AG10803 (cell line): ENCODE measurements at regions not wholly inside any gene's neighbourhood (a gene's known extent, or its start where the extent isn't known, plus 50 kb on each side); places are given as distances from the start of the nearest gene placed in this dataset.

Experiments
- DNase-seq: peaks from one replicate; pipeline ENCODE4 v3.0.0; 2010; ENCODE audit warnings: low read depth
- H3K4me3 ChIP-seq: 2 replicates; pipeline ENCODE4 v1.5.1; 2011; ENCODE audit warnings: mild to moderate bottlenecking, low read length, control low read depth
- TF ChIP-seq, protein P1 (sequence below): conservative IDR thresholded peaks from 2 replicates; pipeline ENCODE4 v1.5.1; 2011; ENCODE audit warnings: mild to moderate bottlenecking, low read length, control low read depth, inconsistent platforms

DNA sequence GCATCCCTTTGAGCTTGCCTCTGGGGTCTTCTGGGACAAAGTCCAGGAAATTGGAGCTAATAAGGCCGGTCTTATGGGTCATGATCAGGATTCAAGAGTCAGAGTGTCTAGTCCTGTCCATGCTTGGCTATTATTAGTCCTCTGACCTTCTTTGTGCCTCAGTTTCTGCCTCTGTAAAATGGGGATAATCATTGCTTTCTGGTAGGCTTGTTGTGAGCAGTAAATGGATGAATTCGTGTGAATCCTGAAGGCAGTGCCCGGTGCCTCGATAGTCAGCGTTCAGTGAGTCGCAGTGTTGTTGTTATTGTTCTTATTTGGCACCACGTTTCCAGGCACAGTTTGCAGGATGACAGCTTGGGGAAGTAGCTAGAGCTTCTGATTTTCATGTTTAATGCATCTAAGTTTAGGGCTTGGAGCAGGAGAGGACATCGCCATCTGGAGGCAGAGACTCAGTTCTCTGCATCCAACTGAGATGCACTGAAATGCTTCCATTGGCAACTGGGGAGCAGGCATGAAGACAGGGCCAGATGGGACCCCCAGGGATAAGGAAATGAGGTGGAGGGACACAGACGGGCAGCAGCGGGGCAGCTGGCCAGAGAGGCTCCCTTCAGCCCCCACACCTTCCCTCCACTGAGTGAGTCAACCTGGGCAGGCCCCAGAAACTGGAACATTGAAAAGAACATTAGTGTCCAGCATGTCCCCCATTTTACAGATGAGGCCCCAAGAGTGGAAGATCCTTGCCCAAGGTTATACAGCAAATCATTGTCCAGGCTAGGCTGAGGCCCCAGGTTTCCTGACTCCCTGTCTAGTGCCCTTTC is 160.3 kb downstream of the PTPRU start:
- TF ChIP-seq, protein P1, sequence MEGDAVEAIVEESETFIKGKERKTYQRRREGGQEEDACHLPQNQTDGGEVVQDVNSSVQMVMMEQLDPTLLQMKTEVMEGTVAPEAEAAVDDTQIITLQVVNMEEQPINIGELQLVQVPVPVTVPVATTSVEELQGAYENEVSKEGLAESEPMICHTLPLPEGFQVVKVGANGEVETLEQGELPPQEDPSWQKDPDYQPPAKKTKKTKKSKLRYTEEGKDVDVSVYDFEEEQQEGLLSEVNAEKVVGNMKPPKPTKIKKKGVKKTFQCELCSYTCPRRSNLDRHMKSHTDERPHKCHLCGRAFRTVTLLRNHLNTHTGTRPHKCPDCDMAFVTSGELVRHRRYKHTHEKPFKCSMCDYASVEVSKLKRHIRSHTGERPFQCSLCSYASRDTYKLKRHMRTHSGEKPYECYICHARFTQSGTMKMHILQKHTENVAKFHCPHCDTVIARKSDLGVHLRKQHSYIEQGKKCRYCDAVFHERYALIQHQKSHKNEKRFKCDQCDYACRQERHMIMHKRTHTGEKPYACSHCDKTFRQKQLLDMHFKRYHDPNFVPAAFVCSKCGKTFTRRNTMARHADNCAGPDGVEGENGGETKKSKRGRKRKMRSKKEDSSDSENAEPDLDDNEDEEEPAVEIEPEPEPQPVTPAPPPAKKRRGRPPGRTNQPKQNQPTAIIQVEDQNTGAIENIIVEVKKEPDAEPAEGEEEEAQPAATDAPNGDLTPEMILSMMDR, result peak; percentile 49
- H3K4me3 ChIP-seq, result no peak overlapping the region
- peak; percentile 18 for DNase-seq

DNA sequence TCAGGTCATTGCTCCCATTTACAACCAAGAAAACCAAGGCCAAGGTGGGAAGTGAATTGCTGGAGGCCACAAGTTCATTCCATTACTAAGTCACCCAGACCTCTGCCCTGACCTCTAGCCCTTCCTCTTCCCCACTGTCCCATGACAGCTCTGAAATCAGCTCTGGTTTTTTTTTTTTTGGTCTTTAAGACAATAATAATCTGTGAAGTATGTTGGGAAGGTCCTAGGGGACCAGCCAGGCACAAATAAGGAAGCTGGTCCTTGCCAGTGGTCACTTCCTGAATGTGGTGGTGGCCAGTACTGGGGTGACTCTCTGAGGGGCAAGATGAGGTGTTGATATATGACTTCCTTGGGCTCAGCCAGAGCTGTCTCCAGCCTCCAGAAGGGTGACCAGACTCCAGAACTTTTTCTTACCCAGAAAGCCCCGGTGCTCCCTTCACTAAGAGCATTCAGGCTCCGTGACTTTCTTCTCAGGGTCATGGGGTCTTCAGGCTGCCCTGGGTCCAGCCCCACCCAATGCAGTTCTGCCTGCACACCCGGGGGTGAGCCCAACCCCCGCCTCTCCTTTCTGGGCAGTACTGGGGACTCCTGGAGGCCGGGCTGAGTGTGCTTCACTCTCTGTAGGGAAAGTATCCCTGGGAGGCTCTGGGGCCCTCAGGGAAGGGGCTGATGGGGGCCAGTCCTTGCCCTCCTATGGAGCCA is 159.6 kb downstream of the PTPRU start:
- DNase-seq, result peak; percentile 32
- no peak overlapping the region for H3K4me3 ChIP-seq
- TF ChIP-seq, protein P1, result no peak

DNA sequence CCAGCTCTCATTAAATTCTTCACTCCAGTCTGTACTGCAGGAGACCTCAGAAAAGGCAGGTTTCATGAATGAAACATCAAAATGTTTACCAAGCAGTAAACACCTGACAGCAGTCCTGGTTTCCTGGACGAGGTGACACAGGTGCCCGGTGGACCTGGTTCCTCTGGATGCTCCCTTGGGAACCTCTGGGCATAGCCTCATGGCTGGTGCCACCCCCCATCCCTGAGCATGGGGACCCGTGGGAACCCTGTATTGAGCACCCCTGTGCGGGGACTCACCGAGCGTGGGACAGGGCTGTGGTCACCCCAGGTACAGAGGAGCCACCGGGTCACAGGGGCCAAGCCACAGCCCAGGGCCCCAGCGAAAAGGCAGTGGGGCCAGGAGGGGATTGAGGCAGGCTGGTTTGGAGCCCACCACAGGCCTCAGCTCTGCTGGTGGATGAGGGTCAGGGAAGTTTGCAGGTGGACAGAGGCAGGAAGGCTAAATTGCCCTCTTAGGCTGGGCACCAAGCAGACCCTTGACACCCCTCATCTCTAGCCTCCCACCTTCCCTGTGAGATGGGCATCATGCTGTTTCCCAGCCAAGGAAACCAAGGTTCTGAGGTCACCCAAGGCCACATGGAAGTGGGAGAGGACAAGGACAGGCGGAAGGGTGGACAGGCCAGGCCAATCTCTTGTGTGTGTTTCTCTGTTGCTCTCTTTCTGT is 158.4 kb downstream of the PTPRU start:
- TF ChIP-seq, protein P1, result no peak
- no peak for DNase-seq
- no peak overlapping the region for H3K4me3 ChIP-seq

DNA sequence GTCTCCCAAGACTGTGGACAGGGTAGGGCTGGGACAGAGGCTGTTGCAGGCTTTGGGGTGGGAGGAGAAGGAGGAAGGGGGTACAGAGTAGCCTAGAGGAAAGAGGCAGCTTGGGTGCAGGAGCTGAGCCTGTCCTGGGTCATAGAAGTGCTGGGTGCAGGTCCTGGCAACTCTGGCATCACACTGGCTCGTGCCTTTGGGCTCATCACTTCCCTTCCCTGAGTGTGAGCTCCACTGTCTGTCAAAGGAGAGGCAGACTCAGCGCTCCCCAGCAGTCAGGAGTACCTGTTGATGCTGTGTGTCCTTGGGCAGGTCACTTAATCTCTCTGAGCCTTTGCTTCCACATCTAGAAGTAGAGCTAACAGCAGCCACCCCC is 157.1 kb downstream of the PTPRU start:
- no peak for DNase-seq
- TF ChIP-seq, protein P1, result no peak
- H3K4me3 ChIP-seq, result no peak overlapping the region

DNA sequence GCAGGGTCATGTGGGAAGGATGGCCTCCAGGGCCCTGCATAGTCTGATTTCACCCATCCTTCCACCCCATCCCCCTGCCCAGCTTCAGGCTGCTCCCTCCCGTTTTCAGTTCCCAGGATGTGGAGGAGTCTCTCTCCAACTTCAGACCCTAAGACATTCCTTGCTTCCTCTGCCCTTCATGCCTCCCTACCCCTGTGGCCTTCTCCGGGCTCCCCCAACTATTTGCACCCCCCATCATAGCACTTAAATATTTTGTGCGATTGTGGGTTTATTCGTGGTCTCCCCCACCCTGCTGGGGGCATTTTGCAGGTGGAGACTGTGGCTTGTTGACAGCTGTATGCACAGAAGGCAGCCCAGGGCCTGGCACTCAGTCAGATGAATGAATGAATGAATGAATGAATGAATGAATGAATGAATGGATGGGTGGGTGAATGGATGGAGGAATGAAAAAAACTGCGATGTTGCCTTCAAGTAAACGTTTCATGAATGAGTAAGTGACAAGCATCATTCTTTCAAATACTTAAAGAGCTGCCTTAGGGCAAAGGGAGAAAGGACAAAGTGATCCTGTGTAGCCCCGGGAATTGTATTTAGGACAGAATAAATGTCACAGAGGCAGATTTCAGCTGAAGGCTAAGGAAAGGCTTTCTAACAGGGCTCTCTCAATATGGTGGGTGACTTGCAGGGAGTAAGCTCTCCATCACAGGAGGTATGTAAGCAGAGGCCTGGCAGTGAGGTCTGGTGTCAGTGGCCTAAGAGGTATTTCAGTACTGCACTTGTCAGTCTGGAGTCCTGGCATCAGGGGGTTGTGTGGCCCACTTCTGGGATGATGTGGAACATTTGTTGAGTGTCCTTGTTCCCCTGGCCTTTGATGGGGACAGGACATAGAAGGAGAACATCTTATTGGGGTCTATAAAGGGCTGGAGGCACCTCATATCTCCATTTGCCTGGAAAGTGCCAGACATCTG is 156.4 kb downstream of the PTPRU start:
- TF ChIP-seq, protein P1, result no peak
- H3K4me3 ChIP-seq, result no peak overlapping the region

DNA sequence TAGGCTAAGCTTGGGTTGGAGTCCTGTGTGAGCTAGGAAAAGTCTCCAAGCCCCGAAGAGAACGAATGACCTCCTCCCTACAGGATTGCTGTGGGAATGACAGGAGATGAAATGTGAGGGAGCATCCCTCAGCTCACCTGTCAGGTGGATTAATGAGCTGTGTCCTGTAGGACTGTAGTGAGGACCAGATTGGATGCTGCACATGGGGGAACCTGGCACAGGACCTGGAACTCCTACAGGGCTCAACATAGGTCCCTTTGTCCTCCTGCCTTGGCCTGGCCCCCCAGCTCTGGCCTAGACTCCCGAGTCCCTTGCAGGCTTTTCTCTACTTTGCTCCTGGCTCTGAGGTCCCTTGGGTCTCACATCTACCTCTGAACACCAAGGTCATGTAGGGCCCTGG is 155.7 kb downstream of the PTPRU start:
- H3K4me3 ChIP-seq, result no peak overlapping the region
- TF ChIP-seq, protein P1, result no peak
- DNase-seq, result no peak

More for the DNA sequence above, 156.4 kb downstream of the PTPRU start:
- no peak for DNase-seq
